ENCODE measurements at regions not wholly inside any gene's neighbourhood (a gene's known extent, or its start where the extent isn't known, plus 50 kb on each side); places are given as distances from the start of the nearest gene placed in this dataset.
"Not testable (repeated sequence)": the region's sequence is repeated elsewhere in the genome, so short reads cannot be mapped to it uniquely, and the experiment has no call there.

GRCh38 chr9:101814064-101814463 lies 75.6 kb upstream of the GRIN3A start:
- H3K4me1 ChIP-seq = no peaks in the 10 kb centered on the region
- H2AFZ ChIP-seq = no peak overlapping the region
- H3K27ac ChIP-seq = no peak overlapping the region
- no peaks in the 10 kb centered on the region for H3K27me3 ChIP-seq (ENCODE audit: control insufficient read depth, insufficient read depth, low read length)
- TF ChIP-seq, protein P1, sequence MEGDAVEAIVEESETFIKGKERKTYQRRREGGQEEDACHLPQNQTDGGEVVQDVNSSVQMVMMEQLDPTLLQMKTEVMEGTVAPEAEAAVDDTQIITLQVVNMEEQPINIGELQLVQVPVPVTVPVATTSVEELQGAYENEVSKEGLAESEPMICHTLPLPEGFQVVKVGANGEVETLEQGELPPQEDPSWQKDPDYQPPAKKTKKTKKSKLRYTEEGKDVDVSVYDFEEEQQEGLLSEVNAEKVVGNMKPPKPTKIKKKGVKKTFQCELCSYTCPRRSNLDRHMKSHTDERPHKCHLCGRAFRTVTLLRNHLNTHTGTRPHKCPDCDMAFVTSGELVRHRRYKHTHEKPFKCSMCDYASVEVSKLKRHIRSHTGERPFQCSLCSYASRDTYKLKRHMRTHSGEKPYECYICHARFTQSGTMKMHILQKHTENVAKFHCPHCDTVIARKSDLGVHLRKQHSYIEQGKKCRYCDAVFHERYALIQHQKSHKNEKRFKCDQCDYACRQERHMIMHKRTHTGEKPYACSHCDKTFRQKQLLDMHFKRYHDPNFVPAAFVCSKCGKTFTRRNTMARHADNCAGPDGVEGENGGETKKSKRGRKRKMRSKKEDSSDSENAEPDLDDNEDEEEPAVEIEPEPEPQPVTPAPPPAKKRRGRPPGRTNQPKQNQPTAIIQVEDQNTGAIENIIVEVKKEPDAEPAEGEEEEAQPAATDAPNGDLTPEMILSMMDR (IDR thresholded peaks at IDR 0.05) = no peak
- no peak overlapping the region for H3K4me3 ChIP-seq (ENCODE audit: low read depth, low read length)
- H3K9me3 ChIP-seq (ENCODE audit: control insufficient read depth, low read length) = no peaks in the 10 kb centered on the region
- no peak overlapping the region for H3K4me2 ChIP-seq (ENCODE audit: low read length)
- H3K9ac ChIP-seq = no peak overlapping the region
- H3K79me2 ChIP-seq = no peaks in the 10 kb centered on the region
- no peaks in the 10 kb centered on the region for H3K36me3 ChIP-seq (ENCODE audit: control insufficient read depth, insufficient read depth, low read length)

DNA sequence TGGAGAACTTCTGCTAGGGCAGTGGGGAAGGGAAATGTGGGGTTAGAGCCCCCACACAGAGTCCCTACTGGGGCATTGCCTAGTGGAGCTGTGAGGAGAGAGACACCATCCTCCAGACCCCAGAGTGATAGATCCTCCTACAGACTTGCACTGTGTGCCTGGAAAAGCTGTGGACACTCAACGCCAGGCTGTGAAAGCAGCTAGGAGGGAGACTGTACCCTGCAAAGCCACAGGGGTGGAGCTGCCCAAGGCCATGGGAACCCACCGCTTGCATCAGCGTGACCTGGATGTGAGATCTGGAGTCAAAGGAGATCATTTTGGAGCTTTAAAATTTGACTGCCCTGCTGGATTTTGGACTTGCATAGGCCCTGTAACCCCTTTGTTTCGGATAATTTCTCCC lies 69.4 kb upstream of the GRIN3A start:
- not testable (repeated sequence) for H3K36me3 ChIP-seq (ENCODE audit: control insufficient read depth, insufficient read depth, low read length); H3K9me3 ChIP-seq (ENCODE audit: control insufficient read depth, low read length)

GRCh38 chr9:101796044-101796443 lies 57.6 kb upstream of the GRIN3A start:
- Histone ChIP-seq H3K9ac (no peak overlapping the region), H3K27me3 (ENCODE audit: control insufficient read depth, insufficient read depth, low read length) (no peaks in the 10 kb centered on the region), H3K4me2 (ENCODE audit: low read length) (no peak overlapping the region), H3K36me3 (ENCODE audit: control insufficient read depth, insufficient read depth, low read length) (no peaks in the 10 kb centered on the region), H3K27ac (no peak overlapping the region), H2AFZ (no peak overlapping the region), H3K9me3 (ENCODE audit: control insufficient read depth, low read length) (no peaks in the 10 kb centered on the region), H3K4me3 (ENCODE audit: low read depth, low read length) (no peak overlapping the region), H3K4me1 (no peaks in the 10 kb centered on the region), H3K79me2 (no peaks in the 10 kb centered on the region)
- TF ChIP-seq, protein P1 (IDR thresholded peaks at IDR 0.05) = no peak

More for the DNA sequence above, 69.4 kb upstream of the GRIN3A start:
- not testable (repeated sequence) for H3K9ac ChIP-seq; H3K4me1 ChIP-seq; H3K4me3 ChIP-seq (ENCODE audit: low read depth, low read length); H3K27ac ChIP-seq; H3K4me2 ChIP-seq (ENCODE audit: low read length); H3K79me2 ChIP-seq; H3K27me3 ChIP-seq (ENCODE audit: control insufficient read depth, insufficient read depth, low read length); H2AFZ ChIP-seq

DNA sequence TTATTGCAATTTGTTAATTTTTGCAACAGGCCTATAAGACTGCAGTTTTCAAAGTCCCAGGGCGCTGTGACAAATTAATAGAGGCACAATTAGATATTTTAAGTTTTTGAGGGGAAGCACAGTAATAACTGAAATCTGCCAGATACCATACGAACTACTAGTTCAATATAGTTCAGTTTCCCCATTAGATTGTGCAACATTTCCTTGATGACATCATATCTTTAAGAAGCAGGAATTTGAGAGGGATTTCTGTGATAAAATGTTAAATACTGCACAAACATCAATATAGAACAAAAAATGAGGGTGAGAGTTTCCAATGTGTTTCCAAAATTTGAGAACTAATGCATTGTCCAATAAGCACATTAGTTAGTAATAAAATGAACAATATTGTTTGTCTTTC lies 56.7 kb upstream of the GRIN3A start:
- Histone ChIP-seq H3K27ac (no peak overlapping the region), H3K27me3 (ENCODE audit: control insufficient read depth, insufficient read depth, low read length) (no peaks in the 10 kb centered on the region), H3K4me3 (ENCODE audit: low read depth, low read length) (no peak overlapping the region), H3K9ac (no peak overlapping the region), H3K4me2 (ENCODE audit: low read length) (no peak overlapping the region), H3K36me3 (ENCODE audit: control insufficient read depth, insufficient read depth, low read length) (no peaks in the 10 kb centered on the region), H3K4me1 (no peaks in the 10 kb centered on the region), H3K79me2 (no peaks in the 10 kb centered on the region), H3K9me3 (ENCODE audit: control insufficient read depth, low read length) (no peaks in the 10 kb centered on the region), H2AFZ (no peak overlapping the region)
- TF ChIP-seq, protein P1 (IDR thresholded peaks at IDR 0.05) = no peak

GRCh38 chr9:101792475-101792874 lies 54.0 kb upstream of the GRIN3A start:
- H2AFZ ChIP-seq = no peak overlapping the region
- H3K9me3 ChIP-seq (ENCODE audit: control insufficient read depth, low read length) = no peaks in the 10 kb centered on the region
- no peaks in the 10 kb centered on the region for H3K4me1 ChIP-seq
- H3K4me3 ChIP-seq (ENCODE audit: low read depth, low read length) = no peak overlapping the region
- no peaks in the 10 kb centered on the region for H3K27me3 ChIP-seq (ENCODE audit: control insufficient read depth, insufficient read depth, low read length)
- no peak overlapping the region for H3K4me2 ChIP-seq (ENCODE audit: low read length)
- H3K9ac ChIP-seq = no peak overlapping the region
- no peak overlapping the region for H3K27ac ChIP-seq
- H3K79me2 ChIP-seq = no peaks in the 10 kb centered on the region
- H3K36me3 ChIP-seq (ENCODE audit: control insufficient read depth, insufficient read depth, low read length) = no peaks in the 10 kb centered on the region
- TF ChIP-seq, protein P1 (IDR thresholded peaks at IDR 0.05) = no peak
